HepG2 (cell line): ENCODE measurements at regions not wholly inside any gene's neighbourhood (a gene's known extent, or its start where the extent isn't known, plus 50 kb on each side); places are given as distances from the start of the nearest gene placed in this dataset.
"Not testable (repeated sequence)": the region's sequence is repeated elsewhere in the genome, so short reads cannot be mapped to it uniquely, and the experiment has no call there.

ENCODE experiments used
- ATAC-seq: fragments of 200-7000 bp; cut with Tn5 transposase; 3 replicates; pipeline ENCODE4 v1.9.1; 2020; ENCODE audit warnings: mild to moderate bottlenecking, moderate library complexity
- BruUV-seq: library from RNA; stranded (reverse); fragments of 400-500 nt; replicated peaks from 2 replicates; lab custom pipeline; 2021; lab: Mats Ljungman, UMichigan
- CTCF ChIA-PET: fragments of 300-600 bp; formaldehyde crosslinking; extraction: SDS; loops from one replicate; lab custom pipeline; 2021; ENCODE audit warnings: low total read pairs, inconsistent platforms, low intra/inter-chr PET ratio; lab: Yijun Ruan, JAX
- POLR2A ChIA-PET: fragments of 350-600 bp; sonication (Branson Sonifier 250); formaldehyde crosslinking; loops from one replicate; lab custom pipeline; 2020; ENCODE audit warnings: antibody characterized with exemption, inconsistent platforms; lab: Yijun Ruan, JAX
- DNase-seq: peaks from one replicate; pipeline ENCODE4 v3.0.0-alpha.2; 2015; ENCODE audit warnings: low spot score
- FAIRE-seq: peaks from 3 replicates; lab custom pipeline; 2011; peaks lifted over from hg19 to GRCh38; lab: Jason Lieb, UNC
- H2AFZ ChIP-seq: one replicate; pipeline ENCODE4 v1.6.1; 2011; ENCODE audit warnings: low read length, inconsistent platforms
- H3K27ac ChIP-seq: fragments of 300-600 bp; 3 replicates; pipeline ENCODE4 v1.8.0; 2011; ENCODE audit warnings: mixed run types, mild to moderate bottlenecking, mixed read lengths, low read length, inconsistent platforms; ENCODE audit not compliant: insufficient read depth; ENCODE audit errors: extremely low read length
- H3K27me3 ChIP-seq, 2 experiments: fragments of 200-600 bp in 1 of 2; 2 replicates in 1 of 2; 3 replicates in 1 of 2; pipeline versions ENCODE4 v1.6.0 to v1.8.0; 2011; ENCODE audit warnings: low read length in 2 of 2, mild to moderate bottlenecking in 2 of 2, moderate library complexity in 2 of 2, inconsistent platforms in 1 of 2; ENCODE audit not compliant: insufficient read depth in 2 of 2, control insufficient read depth in 1 of 2
- H3K36me3 ChIP-seq, 2 experiments: fragments of 200-600 bp in 1 of 2; replicated peaks in 1 of 2; 2 replicates in 1 of 2; 3 replicates in 1 of 2; pipeline versions ENCODE4 v1.5.1 to v1.8.0; 2011; ENCODE audit warnings: low read length in 2 of 2, inconsistent platforms in 1 of 2; ENCODE audit not compliant: insufficient read depth in 2 of 2, control insufficient read depth in 1 of 2
- H3K4me1 ChIP-seq: 2 replicates; pipeline ENCODE4 v1.5.1; 2012; ENCODE audit warnings: low read length, inconsistent platforms; ENCODE audit not compliant: insufficient read depth
- H3K4me2 ChIP-seq: 2 replicates; pipeline ENCODE4 v1.6.0; 2011; ENCODE audit warnings: low read depth, low read length, inconsistent platforms
- H3K4me3 ChIP-seq, 3 experiments: fragments of 200-600 bp in 1 of 3; sonication (generic), shearing (Covaris generic) in 1 of 3; replicated peaks in 1 of 3; 2 replicates each; pipeline ENCODE4 v1.5.1; 2011 to 2016; ENCODE audit warnings: low read length in 3 of 3, inconsistent platforms in 2 of 3, low read depth in 2 of 3, mild to moderate bottlenecking in 2 of 3, control low read depth in 1 of 3, mixed read lengths in 1 of 3; ENCODE audit not compliant: insufficient read depth in 1 of 3
- H3K79me2 ChIP-seq: one replicate; pipeline ENCODE4 v1.6.1; 2011; ENCODE audit warnings: low read length, inconsistent platforms; ENCODE audit not compliant: insufficient read depth
- H3K9ac ChIP-seq: 2 replicates; pipeline ENCODE4 v1.6.0; 2011; ENCODE audit warnings: mild to moderate bottlenecking, low read depth, low read length, inconsistent platforms; ENCODE audit not compliant: insufficient read depth
- H3K9me3 ChIP-seq: 2 replicates; pipeline ENCODE4 v1.5.1; 2012; ENCODE audit warnings: mild to moderate bottlenecking, low read length
- H4K20me1 ChIP-seq: 2 replicates; pipeline ENCODE4 v1.6.0; 2011; ENCODE audit warnings: inconsistent platforms, mild to moderate bottlenecking, low read length, moderate library complexity; ENCODE audit not compliant: insufficient read depth
- BRD4 ChIP-seq: sonication (generic); formaldehyde crosslinking; IDR thresholded peaks from 2 replicates; pipeline ENCODE4 v1.4.0; 2020; ENCODE audit warnings: missing genetic modification reagents
- HDAC6 ChIP-seq: fragments of 200-600 bp; sonication (generic); IDR thresholded peaks from 2 replicates; pipeline ENCODE4 v1.7.0; 2017; ENCODE audit warnings: mild to moderate bottlenecking, antibody characterized with exemption, low read length, low read depth
- KDM1A ChIP-seq: IDR thresholded peaks from 2 replicates; pipeline ENCODE4 v1.6.1; 2016; ENCODE audit warnings: missing compliant biosample characterization
- KDM2A ChIP-seq: sonication (generic); formaldehyde crosslinking; IDR thresholded peaks from 2 replicates; pipeline ENCODE4 v1.4.0; 2020; ENCODE audit warnings: low read depth, missing genetic modification reagents, borderline replicate concordance
- NONO ChIP-seq, 2 experiments: fragments of 450-650 bp in 1 of 2; sonication (generic) in 1 of 2; formaldehyde crosslinking in 1 of 2; IDR thresholded peaks in 1 of 2; conservative IDR thresholded peaks in 1 of 2; 2 replicates each; pipeline versions ENCODE4 v1.6.1 to v1.8.0; 2017 to 2022; ENCODE audit warnings: mild to moderate bottlenecking in 1 of 2, missing genetic modification reagents in 1 of 2, moderate library complexity in 1 of 2
- NR2C2 ChIP-seq: sonication (generic); formaldehyde crosslinking; IDR thresholded peaks from 2 replicates; pipeline ENCODE4 v1.4.0; 2020; ENCODE audit warnings: missing genetic modification reagents, mild to moderate bottlenecking, moderate library complexity, borderline replicate concordance
- RFX5 ChIP-seq: IDR thresholded peaks from 2 replicates; pipeline ENCODE4 v1.6.1; 2011; ENCODE audit warnings: low read depth, low read length, improper control_type of control experiment
- RNF2 ChIP-seq: fragments of 450-650 bp; conservative IDR thresholded peaks from 2 replicates; pipeline ENCODE4 v1.6.1; 2016; ENCODE audit warnings: low read depth
- SIN3B ChIP-seq: fragments of 150-350 bp; IDR thresholded peaks from 2 replicates; pipeline ENCODE4 v1.6.1; 2014; ENCODE audit warnings: low read length
- SMAD3 ChIP-seq: sonication (generic); formaldehyde crosslinking; IDR thresholded peaks from 2 replicates; pipeline ENCODE4 v1.4.0; 2020; ENCODE audit warnings: missing genetic modification reagents
- SP1 ChIP-seq, 2 experiments: fragments of 450-650 bp in 1 of 2; sonication (generic) in 1 of 2; formaldehyde crosslinking in 1 of 2; IDR thresholded peaks; 2 replicates each; pipeline versions ENCODE4 v1.4.0 to v1.6.1; 2016 to 2020; ENCODE audit warnings: missing genetic modification reagents in 1 of 2
- THYN1 ChIP-seq: sonication (generic); formaldehyde crosslinking; IDR thresholded peaks from 2 replicates; pipeline ENCODE4 v1.8.1; 2023; ENCODE audit warnings: low read depth, mild to moderate bottlenecking, moderate library complexity, missing genetic modification reagents, borderline replicate concordance
- TMF1 ChIP-seq: sonication (generic); formaldehyde crosslinking; IDR thresholded peaks from 2 replicates; pipeline ENCODE4 v1.8.1; 2022; ENCODE audit warnings: low read depth, missing genetic modification reagents
- ZIK1 ChIP-seq: sonication (generic); formaldehyde crosslinking; IDR thresholded peaks from 2 replicates; pipeline ENCODE4 v1.5.0; 2020; ENCODE audit warnings: mild to moderate bottlenecking, low read depth, missing genetic modification reagents, borderline replicate concordance
- ZNF672 ChIP-seq: sonication (generic); formaldehyde crosslinking; IDR thresholded peaks from 2 replicates; pipeline ENCODE4 v1.8.1; 2022; ENCODE audit warnings: missing genetic modification reagents
- ZNF709 ChIP-seq: sonication (generic); formaldehyde crosslinking; IDR thresholded peaks from 2 replicates; pipeline ENCODE4 v1.5.0; 2020; ENCODE audit warnings: mild to moderate bottlenecking, missing genetic modification reagents
- ZNF737 ChIP-seq: sonication (generic); formaldehyde crosslinking; IDR thresholded peaks from 2 replicates; pipeline ENCODE4 v1.5.0; 2020; ENCODE audit warnings: missing genetic modification reagents, mild to moderate bottlenecking, borderline replicate concordance
- whole genome bisulfite sequencing: methylation state at CpG from one replicate; pipeline ENCODE4 v1.1.6; 2017; ENCODE audit warnings: low lambda C conversion rate; 5-methylcytosine and 5-hydroxymethylcytosine counted together
- in situ Hi-C: cut with HindIII; loops from 2 replicates; pipeline ENCODE4 v1.10.0; 2017; ENCODE audit warnings: low pct_unique_long_range_greater_than_20kb; ENCODE audit not compliant: extremely low pct_ligation_motif_present
- intact Hi-C: fragments of 100-400 bp; cut with micrococcal nuclease; formaldehyde crosslinking; loops from one replicate; pipeline ENCODE4 v1.10.0; 2022; ENCODE audit not compliant: unreplicated experiment
- TF ChIP-seq, protein P1 (sequence below): IDR thresholded peaks from 2 replicates; pipeline ENCODE4 v1.6.1; 2016
- TF ChIP-seq, protein P2 (sequence below): sonication (generic); formaldehyde crosslinking; IDR thresholded peaks from 2 replicates; pipeline ENCODE4 v1.4.0; 2020; ENCODE audit warnings: mild to moderate bottlenecking, missing genetic modification reagents

DNA sequence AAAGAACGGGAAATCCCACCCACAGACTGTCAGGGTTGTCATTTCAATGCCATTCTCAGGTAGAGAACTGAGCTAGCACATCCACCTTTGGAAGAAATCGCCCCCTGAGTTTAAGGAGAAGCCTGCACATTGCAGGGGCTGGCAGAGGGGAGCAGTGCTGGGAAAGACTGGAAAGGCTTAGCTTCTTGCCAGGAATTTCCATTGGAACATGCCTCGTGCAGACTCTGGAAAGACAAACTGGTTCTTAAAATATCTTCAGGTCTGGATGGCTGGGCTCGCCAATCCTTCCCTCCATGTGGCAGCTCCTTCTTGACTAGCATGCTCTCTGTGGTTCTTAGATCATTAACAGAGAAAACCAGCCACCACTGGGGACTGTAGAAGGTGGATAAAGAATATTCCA, 414.1 kb downstream of the TSHZ3 start:
- 0% methylated on average over 4 of the region's 4 CpGs for WGBS
- no peak for TF ChIP-seq RNF2
- no peak for TF ChIP-seq KDM1A (CRISPR knock-in tag)
- no peak for TF ChIP-seq ZNF672 (CRISPR knock-in tag)
- no peak for TF ChIP-seq ZNF709 (CRISPR knock-in tag)
- TF ChIP-seq HDAC6: no peak
- no peak for TF ChIP-seq NONO (IDR thresholded peaks at IDR 0.05)
- no peak for TF ChIP-seq NONO (CRISPR knock-in tag; conservative IDR thresholded peaks at IDR 0.05)
- TF ChIP-seq ZNF737 (CRISPR knock-in tag): no peak
- no peak for TF ChIP-seq NR2C2 (CRISPR knock-in tag)
- TF ChIP-seq, protein P1, sequence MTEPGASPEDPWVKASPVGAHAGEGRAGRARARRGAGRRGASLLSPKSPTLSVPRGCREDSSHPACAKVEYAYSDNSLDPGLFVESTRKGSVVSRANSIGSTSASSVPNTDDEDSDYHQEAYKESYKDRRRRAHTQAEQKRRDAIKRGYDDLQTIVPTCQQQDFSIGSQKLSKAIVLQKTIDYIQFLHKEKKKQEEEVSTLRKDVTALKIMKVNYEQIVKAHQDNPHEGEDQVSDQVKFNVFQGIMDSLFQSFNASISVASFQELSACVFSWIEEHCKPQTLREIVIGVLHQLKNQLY (CRISPR knock-in tag): no peak
- no peak for TF ChIP-seq RFX5
- TF ChIP-seq TMF1: no peak
- TF ChIP-seq SMAD3 (CRISPR knock-in tag): no peak
- no peak for TF ChIP-seq SP1 (IDR thresholded peaks at IDR 0.05)
- TF ChIP-seq SP1 (CRISPR knock-in tag; IDR thresholded peaks at IDR 0.05): no peak
- TF ChIP-seq ZIK1 (CRISPR knock-in tag): no peak
- no peak for TF ChIP-seq KDM2A (CRISPR knock-in tag)
- no peak for TF ChIP-seq BRD4 (CRISPR knock-in tag)
- no peak for TF ChIP-seq SIN3B
- TF ChIP-seq, protein P2, sequence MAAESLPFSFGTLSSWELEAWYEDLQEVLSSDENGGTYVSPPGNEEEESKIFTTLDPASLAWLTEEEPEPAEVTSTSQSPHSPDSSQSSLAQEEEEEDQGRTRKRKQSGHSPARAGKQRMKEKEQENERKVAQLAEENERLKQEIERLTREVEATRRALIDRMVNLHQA (CRISPR knock-in tag): no peak
- TF ChIP-seq THYN1 (CRISPR knock-in tag): no peak
- ATAC-seq (no peak), DNase-seq (no peak), FAIRE-seq (no peak)
- no peaks in the 10 kb centered on the region for H3K79me2 ChIP-seq
- ChIA-PET CTCF (no interaction called here), POLR2A (no interaction called here)
- no peak overlapping the region for H3K4me2 ChIP-seq
- H3K9me3 ChIP-seq: peaks cover 77% of the 10 kb centered on the region
- H3K27ac ChIP-seq: no peak overlapping the region
- no peaks in the 10 kb centered on the region for H4K20me1 ChIP-seq
- H3K4me1 ChIP-seq: no peaks in the 10 kb centered on the region
- in situ Hi-C loops: no loop called here
- intact Hi-C loops: no loop called here
- H3K9ac ChIP-seq: no peak overlapping the region
- no TSS peak for BruUV-seq
- H3K4me3 ChIP-seq: no peak overlapping the region
- H3K36me3 ChIP-seq: no peaks in the 10 kb centered on the region
- H3K27me3 ChIP-seq: no peaks in the 10 kb centered on the region
- H2AFZ ChIP-seq: no peak overlapping the region

DNA sequence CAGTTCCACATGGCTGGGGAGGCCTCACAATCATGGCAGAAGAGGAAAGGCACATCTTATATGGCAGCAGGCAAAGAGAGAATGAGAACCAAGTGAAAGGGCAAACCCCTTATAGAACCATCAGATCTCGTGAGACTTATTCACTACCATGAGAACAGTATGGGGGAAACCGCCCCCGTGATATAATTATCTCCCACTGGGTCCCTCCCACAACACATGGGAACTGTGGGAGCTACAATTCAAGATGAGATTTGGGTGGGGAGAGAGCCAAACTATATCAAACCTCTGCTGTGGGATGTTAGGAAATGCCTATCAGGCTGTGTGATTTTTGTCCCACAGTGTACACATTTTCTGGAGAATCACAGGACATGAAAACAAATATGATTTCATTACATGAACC, 415.8 kb downstream of the TSHZ3 start:
- ATAC-seq, H4K20me1 ChIP-seq, H3K27ac ChIP-seq, BruUV-seq, in situ Hi-C loops, H2AFZ ChIP-seq, FAIRE-seq, H3K9ac ChIP-seq, H3K27me3 ChIP-seq, H3K4me2 ChIP-seq, H3K4me1 ChIP-seq, H3K79me2 ChIP-seq, CTCF ChIA-PET, intact Hi-C loops, DNase-seq, H3K4me3 ChIP-seq, POLR2A ChIA-PET, H3K36me3 ChIP-seq: not testable (repeated sequence)
- WGBS: 11% methylated on average over 3 of the region's 3 CpGs
- H3K9me3 ChIP-seq: peaks cover 84% of the 10 kb centered on the region
